ENCODE measurements at regions not wholly inside any gene's neighbourhood (a gene's known extent, or its start where the extent isn't known, plus 50 kb on each side); places are given as distances from the start of the nearest gene placed in this dataset.

DNA sequence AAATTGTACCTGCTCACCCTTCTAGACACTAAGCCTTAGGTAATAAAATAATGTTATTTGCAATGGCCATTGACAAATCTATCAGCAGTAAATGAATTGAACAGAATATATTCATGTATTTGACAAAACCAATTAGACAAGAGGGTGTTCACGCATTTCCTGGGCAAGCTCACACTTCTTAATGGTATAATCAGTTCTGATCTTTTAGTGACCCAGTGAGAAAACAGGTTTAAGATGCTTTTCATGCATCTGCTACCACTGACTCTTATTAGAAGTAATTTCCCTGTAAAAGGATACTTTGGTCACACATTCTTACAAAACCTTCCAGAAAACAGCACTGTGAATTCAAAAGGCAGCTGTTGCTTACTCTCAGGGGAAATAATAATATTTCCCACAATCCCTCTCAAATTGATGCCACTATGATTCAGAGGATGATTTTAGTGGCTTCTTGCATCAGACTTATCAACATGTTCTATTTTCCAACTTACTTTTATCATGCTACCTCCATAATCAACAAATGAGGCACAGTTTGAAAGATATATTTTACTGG lies 313.9 kb upstream of the NWD2 start:
- no peak for DNase-seq (ENCODE audit: low read depth in 2 of 2)

DNA sequence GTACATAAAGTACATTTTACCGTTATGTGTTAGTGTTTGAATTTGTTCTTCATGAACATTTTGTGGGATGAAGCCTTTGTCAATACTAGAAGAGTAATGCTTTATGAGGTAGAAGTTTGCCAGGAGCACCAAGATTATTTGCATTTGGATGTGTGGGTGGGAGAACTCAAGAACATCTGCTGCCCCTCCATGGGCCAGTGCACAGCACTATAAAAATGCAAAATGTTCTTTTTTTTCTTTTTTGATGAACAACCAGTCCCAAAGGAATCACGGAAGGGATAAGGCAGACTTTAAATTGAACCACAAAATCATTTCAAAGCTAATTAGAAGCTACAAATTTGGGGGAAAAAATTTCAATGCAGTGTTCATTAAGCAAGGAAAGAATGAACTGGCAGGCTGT lies 300.3 kb upstream of the NWD2 start:
- DNase-seq (ENCODE audit: low read depth in 2 of 2) = no peak

DNA sequence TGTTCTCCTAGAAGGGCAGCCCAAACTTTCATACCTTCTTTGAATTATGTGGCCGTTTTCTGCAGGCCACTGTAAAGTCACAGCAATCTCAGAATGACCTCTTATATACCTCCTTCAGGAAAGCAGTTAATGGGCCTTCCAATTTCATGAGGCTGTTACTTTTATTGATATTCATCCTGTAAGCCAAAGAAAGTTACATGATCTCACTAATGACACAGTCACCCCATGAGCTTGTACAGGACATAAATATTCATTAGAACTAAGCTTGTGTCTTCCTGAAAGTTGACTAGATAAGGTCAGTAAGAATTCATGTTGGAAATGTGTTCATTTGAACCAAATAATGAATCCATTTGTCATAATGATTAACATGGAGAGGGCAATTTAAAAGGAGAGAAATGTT lies 283.1 kb upstream of the NWD2 start:
- DNase-seq (ENCODE audit: low read depth in 2 of 2) = no peak

DNA sequence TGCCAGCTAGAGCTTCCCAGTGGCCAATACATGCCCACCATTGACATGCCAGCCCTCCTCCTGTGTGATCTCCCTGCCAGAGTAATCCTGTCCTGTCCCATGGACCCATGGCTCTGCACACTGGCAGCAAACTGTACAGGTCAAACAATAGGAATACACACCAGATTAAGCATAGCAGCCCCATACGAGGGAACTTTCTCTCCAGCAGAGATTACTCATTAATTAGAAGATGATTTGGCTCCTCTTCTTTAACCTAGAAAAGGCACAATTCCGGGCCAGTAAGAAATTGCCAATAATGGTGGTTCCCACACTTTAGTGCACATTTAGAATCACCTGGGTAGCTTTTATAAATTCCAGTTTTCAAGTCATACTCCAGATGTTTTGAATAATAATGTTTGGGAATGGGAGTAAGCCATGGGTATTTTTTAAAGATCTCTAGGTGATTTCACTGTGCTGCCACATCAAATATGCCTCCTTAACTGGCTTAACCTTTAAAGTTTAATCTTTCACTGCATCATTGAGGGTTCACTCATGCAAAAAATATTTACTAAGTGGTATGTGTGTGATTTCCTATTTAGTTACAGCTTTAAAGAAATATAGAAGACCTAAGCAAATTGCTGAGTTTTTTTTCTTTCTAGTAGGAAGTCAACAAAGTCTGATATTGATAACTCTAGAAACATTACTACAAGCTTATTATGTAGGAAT lies 277.6 kb upstream of the NWD2 start:
- no peak for DNase-seq (ENCODE audit: low read depth in 2 of 2)

DNA sequence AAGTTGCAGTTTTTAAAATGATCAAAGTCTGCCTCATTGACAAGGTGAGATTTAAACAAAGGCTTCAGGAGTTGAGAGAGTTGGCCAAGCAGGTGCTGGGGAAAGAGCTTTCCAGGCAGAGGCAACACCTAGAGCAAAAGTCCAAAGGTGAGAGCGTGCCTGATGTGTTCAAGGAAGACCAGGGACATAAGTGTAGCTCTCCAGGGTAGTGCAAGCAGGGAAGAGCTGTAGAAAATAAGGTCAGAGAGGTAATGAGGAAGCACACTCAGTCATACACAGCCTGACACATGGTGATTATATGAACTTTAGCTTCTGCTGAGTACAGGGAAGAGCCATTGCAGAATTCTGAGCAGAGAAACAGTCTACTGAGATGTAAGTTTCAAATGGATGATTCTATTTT lies 265.0 kb upstream of the NWD2 start:
- DNase-seq (ENCODE audit: low read depth in 2 of 2) = no peak

DNA sequence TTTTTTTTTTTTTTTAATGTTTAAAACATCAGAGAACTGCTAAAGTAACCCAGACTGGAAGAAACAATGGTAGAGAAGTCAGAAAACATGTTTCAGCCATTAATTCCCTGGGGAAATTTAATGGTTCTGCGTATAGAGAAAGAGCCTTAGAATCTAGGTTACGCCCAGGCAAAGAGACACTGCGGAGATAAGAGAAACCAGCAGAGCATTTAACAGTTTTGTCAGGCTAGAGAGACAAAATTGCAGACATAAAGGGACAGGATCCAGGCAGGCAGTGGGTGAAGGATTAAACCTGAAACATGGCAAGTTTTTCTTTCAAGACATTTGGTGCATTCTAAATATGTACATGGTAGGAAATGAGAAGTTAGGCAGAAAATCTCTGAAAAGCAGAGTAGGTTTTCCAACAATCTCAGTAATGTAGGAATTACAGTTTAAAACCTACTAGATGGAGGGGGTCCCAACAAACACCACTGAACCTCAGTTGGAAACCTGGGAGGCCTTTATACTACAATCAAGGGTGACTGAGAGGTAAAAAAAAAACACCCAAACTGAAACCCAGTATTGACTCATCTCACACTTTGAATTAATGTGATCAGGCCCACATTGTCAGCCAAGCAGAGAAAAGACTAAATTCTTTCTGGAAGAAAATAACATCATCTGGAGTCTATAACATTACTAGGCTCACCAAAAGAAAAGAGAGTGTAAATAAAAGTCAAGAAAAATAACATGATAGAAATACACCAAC lies 254.2 kb upstream of the NWD2 start:
- DNase-seq (ENCODE audit: low read depth in 2 of 2) = no peak

DNA sequence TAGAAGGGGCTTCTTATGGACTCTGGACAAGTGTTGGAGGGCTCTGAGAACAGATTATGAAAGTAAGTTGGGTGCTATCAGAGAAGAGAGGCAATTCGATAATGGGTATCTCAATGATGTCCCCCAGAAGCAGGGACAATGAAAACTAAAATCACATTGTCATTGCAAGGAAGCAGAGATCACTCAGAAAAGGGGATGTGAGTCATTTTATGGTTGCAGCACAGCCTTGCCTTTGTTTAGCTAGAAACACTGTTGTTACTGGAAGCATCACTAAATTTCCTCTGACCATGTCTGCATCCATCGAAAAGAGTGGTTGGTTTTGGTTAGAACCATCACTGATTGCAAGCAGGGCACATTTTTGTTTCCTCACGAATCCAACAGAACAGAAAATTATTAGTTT lies 246.8 kb upstream of the NWD2 start:
- DNase-seq (ENCODE audit: low read depth in 2 of 2) = peak; percentile 39 to 64

DNA sequence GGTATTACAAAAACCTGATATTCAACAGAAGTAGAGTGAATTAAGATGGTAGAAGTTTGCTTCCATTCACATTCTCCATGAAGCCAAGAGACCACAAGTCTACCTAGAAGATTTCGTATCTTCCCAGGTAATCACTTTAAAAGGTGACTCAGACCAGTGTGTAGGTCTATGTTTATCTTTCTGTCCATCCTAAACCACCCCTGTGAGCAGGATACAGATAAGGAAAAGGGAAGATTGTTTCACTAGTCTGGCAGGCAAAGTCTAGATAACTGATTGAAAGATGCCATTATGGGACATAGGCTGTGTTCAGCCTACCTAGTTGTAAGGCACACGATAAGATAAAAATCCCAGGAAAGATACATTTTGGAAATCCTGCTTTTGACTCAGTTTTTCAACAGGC lies 244.3 kb upstream of the NWD2 start:
- no peak for DNase-seq (ENCODE audit: low read depth in 2 of 2)

DNA sequence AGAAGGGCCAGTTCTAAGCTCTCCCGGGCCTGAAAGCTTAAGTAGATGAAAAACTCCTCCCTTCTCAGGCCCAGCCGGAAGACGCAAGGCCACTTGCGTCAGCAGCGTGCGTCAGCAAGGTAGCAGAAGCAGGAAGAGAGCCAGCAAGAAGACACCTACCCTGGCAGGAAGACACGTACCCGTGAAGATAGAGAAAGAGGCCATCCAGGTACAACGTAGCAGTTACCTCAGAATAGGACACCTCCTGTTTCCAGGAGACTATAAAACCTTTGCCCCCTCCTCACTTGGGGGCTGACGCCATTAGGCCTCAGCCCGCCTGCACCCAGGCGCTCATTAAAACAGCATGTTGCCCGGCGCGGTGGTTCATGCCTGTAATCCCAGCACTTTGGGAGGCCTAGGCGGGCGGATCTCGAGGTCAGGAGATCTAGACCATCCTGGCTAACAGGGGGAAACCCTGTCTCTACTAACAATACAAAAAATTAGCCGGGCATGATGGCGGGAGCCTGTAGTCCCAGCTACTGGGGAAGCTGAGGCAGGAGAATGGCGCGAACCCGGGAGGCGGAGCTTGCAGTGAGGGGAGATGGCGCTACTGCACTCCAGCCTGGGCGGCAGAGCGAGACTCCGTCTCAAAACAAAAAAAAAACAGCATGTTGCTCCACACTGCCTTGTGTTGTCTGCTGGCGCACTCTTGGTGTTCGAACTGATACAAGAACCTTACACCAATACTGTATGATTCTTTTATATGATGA lies 242.7 kb upstream of the NWD2 start:
- DNase-seq (ENCODE audit: low read depth in 2 of 2) = no peak

DNA sequence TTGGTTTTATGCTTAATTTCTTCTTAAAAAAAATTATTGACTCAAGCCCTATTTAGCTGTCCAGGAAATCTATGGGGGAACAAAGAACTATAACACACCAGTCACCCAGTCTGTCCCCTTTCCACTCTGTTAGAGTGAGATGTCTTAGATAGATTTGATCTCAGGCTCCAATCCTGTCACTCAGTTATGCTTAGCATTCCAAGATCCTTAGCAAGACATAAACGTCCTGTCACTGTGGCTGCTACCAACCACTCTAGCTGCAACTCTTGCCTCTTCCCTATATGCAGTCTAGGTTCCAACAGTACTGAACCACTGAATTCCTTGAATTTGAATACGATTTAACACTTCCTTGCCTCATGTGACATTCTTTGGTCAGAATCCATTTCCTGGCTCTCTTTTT lies 241.9 kb upstream of the NWD2 start:
- DNase-seq (ENCODE audit: low read depth in 2 of 2) = no peak

DNA sequence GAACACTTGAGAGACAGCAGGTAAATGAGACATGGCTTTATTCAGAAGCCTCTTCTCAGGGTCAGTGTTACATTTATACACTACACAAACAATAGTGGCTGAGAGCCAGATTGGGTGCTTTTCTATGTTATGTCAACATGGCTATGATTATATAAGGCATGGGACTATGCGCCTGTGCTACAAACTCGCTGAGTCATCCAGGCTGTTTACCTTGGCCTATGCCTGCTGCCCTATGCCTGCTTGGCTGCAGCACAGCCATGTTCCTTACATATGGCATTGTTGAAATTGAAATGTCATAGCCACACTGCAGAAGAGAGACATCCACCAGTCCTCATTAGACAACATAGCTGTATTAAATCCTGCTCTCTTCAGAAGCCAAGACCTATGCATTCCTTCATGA lies 236.3 kb upstream of the NWD2 start:
- peak; percentile 91 to 93 for DNase-seq (ENCODE audit: low read depth in 2 of 2)

DNA sequence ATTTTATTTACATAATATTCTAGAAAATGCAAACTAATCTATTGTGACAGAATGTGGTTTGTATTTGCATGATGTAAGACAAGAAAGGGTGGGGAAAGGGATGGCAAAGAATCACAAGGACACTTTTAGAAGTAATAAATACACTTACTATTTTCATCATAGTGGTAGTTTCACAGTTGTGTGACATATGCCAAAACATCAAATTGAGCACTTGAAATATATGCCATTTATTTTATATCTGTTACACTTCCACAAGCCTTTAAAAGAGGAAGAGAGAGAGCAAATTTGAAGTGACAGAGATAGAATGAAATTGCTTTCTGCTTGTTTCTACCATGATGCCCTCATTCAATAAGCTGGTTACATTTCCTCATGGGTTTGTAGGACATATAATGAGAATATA lies 230.0 kb upstream of the NWD2 start:
- DNase-seq (ENCODE audit: low read depth in 2 of 2) = no peak

DNA sequence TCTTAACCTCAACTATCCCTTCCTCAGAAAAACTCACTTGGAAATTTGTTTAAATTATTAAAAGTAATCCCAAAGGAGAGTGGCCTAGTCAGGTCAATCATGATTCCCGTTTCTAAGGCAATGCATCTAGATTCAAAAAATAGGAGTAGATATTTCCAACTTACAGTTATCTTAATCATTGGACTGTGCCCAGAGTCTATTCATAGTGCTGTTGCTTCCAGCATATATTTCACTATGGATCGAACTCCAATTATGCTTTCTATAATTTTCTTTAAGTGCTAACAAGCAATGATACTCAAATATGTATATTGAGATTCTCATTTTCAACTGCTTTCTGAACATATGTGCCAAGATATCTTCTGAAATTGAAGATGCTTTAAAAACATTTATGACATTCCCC lies 229.2 kb upstream of the NWD2 start:
- DNase-seq (ENCODE audit: low read depth in 2 of 2) = no peak

DNA sequence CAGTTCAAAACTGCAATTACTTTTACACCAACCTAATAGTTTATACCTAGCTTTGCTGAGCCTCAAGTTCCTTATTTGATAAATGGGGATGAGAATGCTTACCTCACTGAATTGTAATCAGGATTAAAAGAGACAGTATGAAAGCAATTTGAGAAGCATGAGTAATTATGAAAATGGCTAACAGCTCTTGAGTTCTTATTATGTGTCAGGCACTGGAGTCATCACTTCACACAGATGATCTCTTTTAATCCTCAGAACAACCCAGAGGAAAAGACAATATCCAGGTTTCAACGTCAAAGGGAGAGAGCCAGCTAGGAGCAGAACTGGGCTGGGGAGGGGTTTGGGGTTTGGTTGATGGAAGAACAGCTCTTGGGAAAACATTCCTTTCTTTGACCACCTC lies 221.0 kb upstream of the NWD2 start:
- no peak for DNase-seq (ENCODE audit: low read depth in 2 of 2)

DNA sequence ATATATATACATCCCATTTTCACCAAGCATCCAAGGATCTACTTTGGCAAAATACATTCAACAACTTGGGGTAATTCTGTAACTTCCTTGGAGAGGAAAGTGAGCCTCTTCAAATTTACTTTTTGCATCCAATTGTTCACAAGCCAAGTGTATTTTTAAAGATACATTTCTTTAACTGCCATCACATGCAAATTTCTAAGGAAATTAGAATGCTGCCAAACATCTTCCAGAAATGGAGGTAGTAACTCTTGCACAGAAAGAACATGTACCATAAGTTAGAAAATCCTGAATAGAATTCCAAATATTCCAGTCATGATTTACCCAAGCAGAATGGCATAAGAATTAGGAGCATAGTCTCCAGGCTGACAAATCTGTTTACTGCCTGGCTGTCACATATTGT lies 220.5 kb upstream of the NWD2 start:
- no peak for DNase-seq (ENCODE audit: low read depth in 2 of 2)

DNA sequence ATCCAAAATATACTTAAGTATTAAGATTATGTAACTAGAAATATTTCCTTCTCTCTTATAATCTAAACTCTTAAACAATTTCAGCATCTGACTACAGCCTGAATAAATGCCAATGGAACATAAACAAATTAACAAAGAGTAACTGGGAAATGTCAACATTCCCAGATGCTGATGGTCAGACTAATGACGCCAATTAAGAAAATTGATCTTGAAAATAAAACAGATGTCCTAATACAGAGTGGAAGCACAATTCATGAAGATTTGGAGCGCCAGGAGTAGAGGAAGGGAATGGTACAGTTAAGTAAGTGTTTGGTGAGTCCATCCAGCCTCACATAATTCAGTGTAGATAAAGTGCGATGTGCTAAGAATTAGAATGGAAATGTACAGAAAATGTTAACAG lies 203.7 kb upstream of the NWD2 start:
- DNase-seq (ENCODE audit: low read depth in 2 of 2) = no peak

DNA sequence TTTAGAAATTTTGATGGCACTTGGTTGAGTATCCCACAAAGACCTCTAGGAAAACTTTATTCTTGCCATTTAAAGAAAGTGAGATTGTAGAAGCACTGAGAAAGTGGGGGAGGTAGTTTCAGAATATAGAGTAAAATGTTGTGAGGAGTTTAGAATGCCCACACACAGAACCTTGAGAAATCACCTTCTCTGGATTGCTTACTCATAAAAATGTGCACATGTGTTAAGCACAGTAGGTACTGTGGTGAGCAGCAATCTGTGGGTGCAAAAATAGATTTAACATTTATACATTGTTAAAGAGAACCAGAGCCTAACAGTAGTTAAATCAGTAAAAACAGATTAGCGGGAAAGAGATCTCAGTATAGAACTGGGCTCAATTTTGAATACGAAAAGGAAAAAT lies 201.2 kb upstream of the NWD2 start:
- no peak for DNase-seq (ENCODE audit: low read depth in 2 of 2)

DNA sequence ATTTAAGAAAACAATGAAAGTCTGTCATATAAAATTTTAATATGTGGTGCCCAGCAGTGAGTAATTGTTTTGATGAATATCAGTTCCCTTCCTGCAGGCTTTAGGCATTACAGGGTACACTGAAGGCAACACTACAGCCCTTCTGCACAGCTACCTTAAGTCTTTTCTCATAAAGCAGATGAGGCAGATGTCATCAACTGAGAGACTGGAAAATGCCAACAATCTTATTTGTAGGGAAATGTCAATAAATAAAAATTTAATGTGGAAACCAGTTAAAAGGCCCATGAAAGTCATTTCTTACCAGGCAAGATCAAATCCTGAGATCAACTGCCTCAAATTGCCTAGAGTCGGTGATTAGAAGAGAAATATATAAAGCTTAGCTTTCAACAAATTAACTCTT lies 193.4 kb upstream of the NWD2 start:
- DNase-seq (ENCODE audit: low read depth in 2 of 2) = no peak

DNA sequence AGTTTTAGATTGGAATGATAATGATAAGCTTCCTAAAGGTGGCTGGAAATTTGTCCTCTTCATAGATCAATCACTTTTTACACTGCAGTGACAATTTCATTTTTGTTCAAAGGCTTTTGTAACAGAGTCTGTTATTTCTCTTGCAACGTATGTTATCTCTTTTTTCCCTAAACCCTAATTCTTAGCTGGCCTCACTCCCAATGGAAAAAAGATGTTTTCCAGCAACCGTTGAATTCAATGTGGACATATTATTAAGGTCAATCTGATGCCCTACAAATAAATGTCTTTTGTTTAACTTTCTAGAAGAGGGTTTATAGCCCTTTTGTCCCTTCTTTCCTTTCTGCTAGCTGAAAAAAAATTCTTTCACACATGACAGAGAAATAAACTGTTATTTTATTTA lies 192.7 kb upstream of the NWD2 start:
- DNase-seq (ENCODE audit: low read depth in 2 of 2) = no peak

DNA sequence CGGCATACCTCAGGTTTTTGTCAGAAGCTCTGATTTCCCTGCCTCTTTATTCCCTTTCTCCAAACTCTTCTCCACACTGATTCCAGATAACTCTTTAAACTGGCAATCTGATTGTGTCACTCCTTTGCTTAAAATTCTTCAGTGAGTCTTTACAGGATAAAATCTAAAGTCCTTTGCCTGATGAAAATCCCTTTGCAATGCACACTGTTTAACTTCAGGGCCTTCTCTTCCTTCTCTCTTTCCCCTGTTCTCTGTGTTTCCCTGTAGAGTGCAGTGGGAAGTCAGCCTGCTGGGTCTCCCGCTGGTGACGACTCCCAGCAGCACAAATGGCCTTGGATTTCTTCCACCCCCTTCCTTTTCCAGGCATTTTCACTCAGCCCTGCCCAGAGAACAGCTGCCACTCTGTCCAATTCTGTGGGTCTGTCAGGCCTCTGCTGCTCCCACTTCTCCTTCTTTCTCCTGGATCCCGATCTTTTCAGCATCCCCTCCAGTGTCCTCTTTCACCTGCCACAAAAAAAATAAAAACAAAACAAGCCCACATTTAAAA lies 189.9 kb upstream of the NWD2 start:
- DNase-seq (ENCODE audit: low read depth in 2 of 2) = no peak

DNA sequence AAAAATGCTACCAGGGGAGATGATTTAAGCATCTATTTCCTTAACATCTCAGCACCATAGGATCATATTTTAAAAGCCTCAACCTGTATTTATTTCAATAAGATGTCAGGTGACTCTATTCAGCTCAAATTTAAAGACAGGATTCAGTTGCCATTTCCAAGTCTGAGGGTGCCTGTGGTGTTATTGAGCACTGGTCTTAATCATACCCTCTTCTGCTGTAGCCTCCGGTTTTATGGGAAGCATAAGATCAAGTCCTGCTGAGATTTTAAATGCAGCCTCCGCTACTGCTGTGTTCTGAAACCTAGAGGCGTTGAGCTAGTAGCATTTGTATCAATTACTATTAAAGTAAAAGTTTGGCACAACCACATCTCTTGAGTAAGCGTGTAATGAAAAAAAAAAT lies 185.7 kb upstream of the NWD2 start:
- DNase-seq (ENCODE audit: low read depth in 2 of 2) = no peak

DNA sequence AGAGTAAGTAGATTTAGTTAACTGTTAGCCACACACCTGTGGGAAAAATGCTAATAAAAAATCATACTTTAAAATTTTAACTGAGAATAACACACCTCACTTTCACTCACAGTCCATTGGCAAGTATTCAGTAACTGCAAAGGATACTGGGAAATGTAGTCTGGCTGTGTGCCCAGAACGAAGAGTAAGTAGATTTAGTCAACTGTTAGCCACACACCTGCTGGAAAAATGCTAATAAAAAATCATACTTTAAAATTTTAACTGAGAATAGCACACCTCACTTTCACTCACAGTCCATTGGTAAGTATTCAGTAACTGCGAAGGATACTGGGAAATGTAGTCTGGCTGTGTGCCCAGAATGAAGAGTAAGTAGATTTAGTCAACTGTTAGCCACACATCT lies 178.4 kb upstream of the NWD2 start:
- DNase-seq (ENCODE audit: low read depth in 2 of 2) = peak in 1 of 2 donors; percentile 2

Measured in dermis microvascular lymphatic vessel endothelial cell (primary cell).